ENCODE measurements at regions not wholly inside any gene's neighbourhood (a gene's known extent, or its start where the extent isn't known, plus 50 kb on each side); places are given as distances from the start of the nearest gene placed in this dataset.

- in situ Hi-C loops (cut with MboI; ENCODE audit: low sequenced_read_pairs): loop anchor here (25.0 kb wide), 1 partner anchor 110 kb away; no protein-coding TSS in a partner anchor
Observed at GRCh38 chr15:85847031-85847430, 52.3 kb upstream of the KLHL25 start.

- in situ Hi-C loops (cut with MboI; ENCODE audit: low sequenced_read_pairs): loop anchor here (25.0 kb wide), 1 partner anchor 113 kb away; no protein-coding TSS in a partner anchor
Observed at GRCh38 chr15:85849946-85850345, 55.2 kb upstream of the KLHL25 start.

GRCh38 chr15:85852969-85853368 lies 58.2 kb upstream of the KLHL25 start:
- in situ Hi-C loops (cut with MboI; ENCODE audit: low sequenced_read_pairs): no loop called here

DNA sequence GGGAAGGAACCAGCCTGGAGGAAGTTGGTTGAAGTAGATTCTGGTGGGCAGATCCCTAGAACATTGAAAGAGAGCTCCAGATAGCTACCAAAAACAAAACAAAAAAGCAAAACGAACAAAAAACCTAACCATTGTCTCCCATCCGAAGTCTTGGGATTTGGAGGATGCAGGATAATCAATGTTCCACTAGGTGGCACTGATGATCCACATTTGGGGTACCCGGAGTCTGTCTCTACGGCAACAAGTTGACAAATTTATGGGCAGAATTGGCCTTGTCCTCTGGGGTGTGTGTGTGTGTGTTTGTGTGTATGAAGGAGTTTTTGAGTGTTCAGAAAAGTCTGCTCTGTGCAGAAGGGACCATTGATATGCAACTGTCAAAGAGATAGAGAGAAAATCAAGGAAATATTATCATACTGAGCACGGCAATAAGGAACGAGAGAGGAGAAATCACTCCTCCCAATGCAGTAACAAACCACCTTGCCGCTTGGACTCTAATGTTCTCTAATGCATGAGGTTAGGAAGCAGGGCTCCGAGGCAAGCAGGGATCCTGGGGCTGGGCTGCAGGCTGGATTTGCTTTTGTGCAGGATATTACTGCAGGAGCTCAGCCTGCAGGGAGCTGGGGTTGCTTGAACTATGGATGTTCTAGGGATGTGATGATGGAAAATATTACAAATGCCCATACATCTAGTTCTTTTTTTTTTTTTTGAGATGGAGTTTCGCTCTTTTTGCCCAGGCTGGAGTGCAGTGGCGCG lies 59.8 kb upstream of the KLHL25 start:
- in situ Hi-C loops (cut with MboI; ENCODE audit: low sequenced_read_pairs): no loop called here

GRCh38 chr15:85858586-85859375 lies 64.1 kb upstream of the KLHL25 start:
- in situ Hi-C loops (cut with MboI; ENCODE audit: low sequenced_read_pairs): no loop called here

GRCh38 chr15:85859671-85860070 lies 64.9 kb upstream of the KLHL25 start:
- in situ Hi-C loops (cut with MboI; ENCODE audit: low sequenced_read_pairs): no loop called here

GRCh38 chr15:85860394-85861161 lies 65.9 kb upstream of the KLHL25 start:
- in situ Hi-C loops (cut with MboI; ENCODE audit: low sequenced_read_pairs): no loop called here

DNA sequence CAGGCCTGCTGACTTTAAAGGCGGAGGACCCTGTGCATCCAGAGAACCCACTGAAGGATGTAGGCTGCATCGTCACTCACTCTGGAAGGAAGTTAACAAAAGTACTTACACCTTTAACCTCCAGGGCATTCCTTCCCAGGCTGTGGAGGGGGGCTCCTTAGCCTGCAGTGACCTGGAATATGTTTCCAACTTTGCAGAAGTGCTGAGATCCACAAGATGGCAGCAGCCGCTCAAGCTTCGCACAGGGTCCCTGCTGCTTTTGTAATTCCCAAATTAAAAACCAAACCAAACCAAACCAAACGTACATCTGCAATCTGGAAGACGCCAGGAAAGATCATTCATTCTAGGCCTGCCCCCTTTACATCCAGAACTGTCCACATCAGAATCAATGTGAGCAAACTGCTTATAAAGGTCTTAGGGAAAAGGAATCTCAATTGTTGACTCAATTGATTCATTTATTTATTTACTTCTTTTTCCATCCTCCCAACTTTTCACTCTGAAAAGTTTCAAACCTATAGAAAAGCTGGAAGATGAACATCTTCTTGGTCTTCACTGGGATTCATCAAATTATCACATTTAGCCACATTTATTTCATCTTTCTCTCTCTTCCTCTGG lies 70.5 kb upstream of the KLHL25 start:
- in situ Hi-C loops (cut with MboI; ENCODE audit: low sequenced_read_pairs): no loop called here

GRCh38 chr15:85867250-85867649 lies 72.5 kb upstream of the KLHL25 start:
- in situ Hi-C loops (cut with MboI; ENCODE audit: low sequenced_read_pairs): no loop called here

DNA sequence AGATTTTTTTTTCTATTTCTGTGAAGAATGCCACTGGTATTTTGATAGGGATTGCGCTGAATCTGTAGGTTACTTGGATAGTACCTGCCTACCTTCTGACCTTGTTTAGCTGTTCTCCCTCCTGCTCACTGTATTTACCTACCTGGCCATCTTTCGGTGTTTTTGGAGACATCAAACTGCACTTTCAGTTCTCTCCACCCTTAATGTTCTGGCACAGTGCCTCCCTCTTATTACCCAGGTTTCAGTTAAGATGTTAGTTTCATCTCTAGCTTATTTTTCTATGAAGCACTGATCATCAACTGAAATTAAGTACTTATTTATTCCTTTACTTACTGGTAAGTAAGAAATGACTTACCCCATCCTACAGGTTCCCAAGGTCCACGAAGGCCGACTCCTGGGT lies 74.4 kb upstream of the KLHL25 start:
- in situ Hi-C loops (cut with MboI; ENCODE audit: low sequenced_read_pairs): no loop called here

DNA sequence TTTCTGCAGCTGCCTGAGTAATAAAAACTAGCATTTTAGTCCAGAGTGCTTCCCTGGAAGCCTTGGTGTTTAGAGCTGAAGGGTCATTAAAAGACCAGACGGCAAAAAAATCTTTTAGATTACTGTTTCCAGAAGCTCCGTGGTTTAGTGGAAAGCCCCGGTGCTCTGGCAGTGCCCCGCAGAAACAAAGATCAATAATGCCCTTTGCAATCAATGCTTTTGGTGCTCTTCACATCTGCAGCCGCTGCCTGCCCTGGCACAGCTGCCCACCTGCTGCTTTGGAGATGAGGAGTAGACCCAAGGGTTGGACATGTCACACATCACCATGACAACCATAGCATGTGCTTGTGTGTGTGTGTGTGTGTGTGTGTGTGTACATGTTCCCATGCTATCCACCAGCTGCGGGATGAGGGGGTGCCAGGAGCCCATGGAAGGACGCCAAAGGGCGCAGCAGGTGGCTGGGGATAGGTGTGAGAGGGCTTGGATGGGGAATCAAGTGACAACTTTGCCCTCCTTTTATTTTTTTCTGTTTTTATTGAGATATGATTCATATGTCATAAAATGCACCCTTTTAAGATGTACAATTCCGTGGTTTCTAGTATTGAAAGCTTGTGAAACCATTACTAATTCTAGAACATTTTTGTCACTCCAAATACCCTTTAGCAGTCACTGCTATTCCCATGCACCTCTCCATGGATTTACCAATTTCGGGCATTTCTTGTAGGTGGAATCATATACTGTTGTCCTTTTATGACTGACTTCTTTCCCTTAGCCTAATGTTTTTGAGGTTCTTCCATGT lies 75.7 kb upstream of the KLHL25 start:
- in situ Hi-C loops (cut with MboI; ENCODE audit: low sequenced_read_pairs): no loop called here

GRCh38 chr15:85871545-85871944 lies 76.8 kb upstream of the KLHL25 start:
- in situ Hi-C loops (cut with MboI; ENCODE audit: low sequenced_read_pairs): no loop called here

DNA sequence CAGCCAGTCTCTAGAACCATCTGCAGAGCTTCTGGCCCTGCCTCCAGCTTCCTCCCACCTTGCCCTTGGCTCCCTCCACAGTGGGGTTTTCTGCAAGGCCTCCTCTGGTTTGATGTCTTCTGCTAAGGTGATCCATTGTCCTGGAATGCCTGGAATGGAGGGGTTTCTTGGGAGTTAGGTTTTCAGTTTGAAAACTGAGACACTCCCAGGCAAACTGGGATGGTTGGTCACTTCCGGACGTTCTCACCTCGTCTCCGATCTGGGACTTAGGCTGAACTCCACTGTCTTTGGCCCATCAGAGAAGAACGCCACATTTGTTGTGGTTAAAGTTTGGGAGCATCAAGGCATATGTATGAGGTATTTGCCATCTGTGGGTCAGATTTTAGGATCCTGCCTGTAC lies 77.4 kb upstream of the KLHL25 start:
- in situ Hi-C loops (cut with MboI; ENCODE audit: low sequenced_read_pairs): no loop called here

- in situ Hi-C loops (cut with MboI; ENCODE audit: low sequenced_read_pairs): no loop called here
Observed at GRCh38 chr15:85874236-85874635, 79.5 kb upstream of the KLHL25 start.

DNA sequence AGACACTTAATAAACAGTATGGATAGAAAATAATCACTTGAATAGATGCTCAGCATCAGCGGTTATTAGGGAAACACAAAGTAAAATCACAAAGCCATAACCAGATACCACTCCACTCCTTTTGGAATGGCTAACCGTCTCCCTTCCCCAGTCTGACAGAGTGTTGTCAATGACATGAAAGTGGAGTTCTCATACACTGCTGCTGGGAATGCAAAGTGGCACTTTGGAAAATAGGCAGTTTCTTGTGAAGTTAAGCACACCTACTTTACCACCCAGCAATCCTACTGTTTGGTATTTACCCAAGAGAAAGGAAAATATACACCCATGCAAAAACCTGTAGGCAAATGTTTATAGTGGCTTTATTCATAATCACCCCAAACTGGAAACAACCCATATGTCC lies 81.0 kb upstream of the KLHL25 start:
- in situ Hi-C loops (cut with MboI; ENCODE audit: low sequenced_read_pairs): no loop called here

GRCh38 chr15:85878828-85879225 lies 84.1 kb upstream of the KLHL25 start:
- in situ Hi-C loops (cut with MboI; ENCODE audit: low sequenced_read_pairs): no loop called here

- in situ Hi-C loops (cut with MboI; ENCODE audit: low sequenced_read_pairs): no loop called here
Observed at GRCh38 chr15:85879334-85880163, 84.8 kb upstream of the KLHL25 start.

GRCh38 chr15:85880501-85881190 lies 85.9 kb upstream of the KLHL25 start:
- in situ Hi-C loops (cut with MboI; ENCODE audit: low sequenced_read_pairs): no loop called here

- in situ Hi-C loops (cut with MboI; ENCODE audit: low sequenced_read_pairs): no loop called here
Observed at GRCh38 chr15:85886309-85886811, 91.6 kb upstream of the KLHL25 start.

Data from hTERT RPE-1 (cell line).